ENCODE measurements at regions not wholly inside any gene's neighbourhood (a gene's known extent, or its start where the extent isn't known, plus 50 kb on each side); places are given as distances from the start of the nearest gene placed in this dataset.

GRCh38 chr6:11442495-11442894 is 95.1 kb upstream of the TMEM170B start:
- Mint-ChIP-seq H3K4me3 (no peak overlapping the region), H3K27me3 (no peaks in the 10 kb centered on the region), H3K27ac (no peak overlapping the region), H3K9me3 (no peaks in the 10 kb centered on the region), H3K36me3 (no peaks in the 10 kb centered on the region), H3K4me1 (ENCODE audit: unreplicated experiment) (no peaks in the 10 kb centered on the region)
- no peak for TF ChIP-seq CTCF (conservative IDR thresholded peaks at IDR 0.05)
- DNase-seq (ENCODE audit: extremely low spot score, unreplicated experiment), result no peak

GRCh38 chr6:11439876-11440275 is 97.7 kb upstream of the TMEM170B start:
- no peaks in the 10 kb centered on the region for H3K27me3 Mint-ChIP-seq
- DNase-seq (ENCODE audit: extremely low spot score, unreplicated experiment), result no peak

GRCh38 chr6:11439017-11439420 is 98.5 kb upstream of the TMEM170B start:
- H3K4me1 Mint-ChIP-seq (ENCODE audit: unreplicated experiment), result peaks cover 7% of the 10 kb centered on the region
- no peak overlapping the region for H3K27ac Mint-ChIP-seq
- no peak for DNase-seq (ENCODE audit: extremely low spot score, unreplicated experiment)
- peaks cover 10% of the 10 kb centered on the region for H3K9me3 Mint-ChIP-seq
- no peak overlapping the region for H3K4me3 Mint-ChIP-seq
- H3K27me3 Mint-ChIP-seq, result no peaks in the 10 kb centered on the region
- H3K36me3 Mint-ChIP-seq, result no peaks in the 10 kb centered on the region
- TF ChIP-seq CTCF (conservative IDR thresholded peaks at IDR 0.05), result no peak

More at GRCh38 chr6:11439876-11440275, 97.7 kb upstream of the TMEM170B start:
- TF ChIP-seq CTCF (conservative IDR thresholded peaks at IDR 0.05), result no peak
- Mint-ChIP-seq H3K4me3 (no peak overlapping the region), H3K4me1 (ENCODE audit: unreplicated experiment) (peaks cover 3% of the 10 kb centered on the region), H3K36me3 (no peaks in the 10 kb centered on the region), H3K9me3 (peaks cover 7% of the 10 kb centered on the region), H3K27ac (no peak overlapping the region)

GRCh38 chr6:11437824-11438459 is 99.6 kb upstream of the TMEM170B start:
- no peaks in the 10 kb centered on the region for H3K27me3 Mint-ChIP-seq
- no peak overlapping the region for H3K4me3 Mint-ChIP-seq
- peaks cover 10% of the 10 kb centered on the region for H3K9me3 Mint-ChIP-seq
- H3K36me3 Mint-ChIP-seq, result no peaks in the 10 kb centered on the region
- DNase-seq (ENCODE audit: extremely low spot score, unreplicated experiment), result no peak
- TF ChIP-seq CTCF (conservative IDR thresholded peaks at IDR 0.05), result no peak
- H3K4me1 Mint-ChIP-seq (ENCODE audit: unreplicated experiment), result peaks cover 7% of the 10 kb centered on the region
- H3K27ac Mint-ChIP-seq, result no peak overlapping the region

GRCh38 chr6:11436508-11437096 is 100.9 kb upstream of the TMEM170B start:
- no peak overlapping the region for H3K27ac Mint-ChIP-seq
- no peaks in the 10 kb centered on the region for H3K27me3 Mint-ChIP-seq
- no peak for TF ChIP-seq CTCF (conservative IDR thresholded peaks at IDR 0.05)
- H3K9me3 Mint-ChIP-seq, result peaks cover 10% of the 10 kb centered on the region
- no peak for DNase-seq (ENCODE audit: extremely low spot score, unreplicated experiment)
- H3K4me3 Mint-ChIP-seq, result no peak overlapping the region
- no peaks in the 10 kb centered on the region for H3K36me3 Mint-ChIP-seq
- peaks cover 9% of the 10 kb centered on the region for H3K4me1 Mint-ChIP-seq (ENCODE audit: unreplicated experiment)
